ENCODE measurements at regions not wholly inside any gene's neighbourhood (a gene's known extent, or its start where the extent isn't known, plus 50 kb on each side); places are given as distances from the start of the nearest gene placed in this dataset.
"Not testable (repeated sequence)": the region's sequence is repeated elsewhere in the genome, so short reads cannot be mapped to it uniquely, and the experiment has no call there.

DNA sequence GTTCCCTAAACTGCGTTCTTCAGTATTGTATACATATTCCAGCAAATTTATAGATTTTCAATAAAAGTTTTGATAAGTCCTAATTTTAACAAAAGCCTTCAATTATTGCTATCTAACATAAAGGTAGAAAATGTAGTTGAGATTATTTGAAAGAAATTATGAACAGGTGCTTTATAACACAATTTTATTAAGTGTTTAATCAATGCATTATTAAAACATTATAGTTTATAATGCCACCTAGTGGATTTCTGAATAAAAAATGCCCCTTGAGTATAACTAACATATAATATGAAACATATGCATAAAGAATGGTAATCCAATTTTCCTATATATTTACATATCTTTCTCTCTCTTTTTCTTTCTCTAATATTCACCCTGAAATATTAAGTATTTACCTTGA is 515.3 kb downstream of the SLC6A15 start:
- DNase-seq (ENCODE audit: low spot score) = no peak

DNA sequence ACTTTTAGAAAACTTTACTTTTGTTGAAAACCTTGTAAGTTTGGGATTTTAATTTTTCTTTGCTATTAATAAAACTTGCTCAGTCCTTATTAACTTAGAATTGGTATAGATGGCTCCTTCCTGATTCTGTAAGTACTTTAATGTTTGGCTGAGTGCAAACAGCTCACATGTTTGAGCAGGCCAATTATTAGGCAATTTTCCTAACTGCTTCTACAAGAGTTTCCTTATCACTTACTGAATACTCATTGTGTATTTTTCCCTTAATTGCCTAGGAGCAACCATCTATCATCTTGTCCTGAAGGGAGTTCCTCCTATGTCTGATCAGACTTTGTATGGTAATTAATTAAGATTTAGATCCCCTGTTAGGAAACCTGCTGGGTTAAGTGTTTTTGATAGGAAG is 521.4 kb downstream of the SLC6A15 start:
- DNase-seq (ENCODE audit: low spot score) = not testable (repeated sequence)

DNA sequence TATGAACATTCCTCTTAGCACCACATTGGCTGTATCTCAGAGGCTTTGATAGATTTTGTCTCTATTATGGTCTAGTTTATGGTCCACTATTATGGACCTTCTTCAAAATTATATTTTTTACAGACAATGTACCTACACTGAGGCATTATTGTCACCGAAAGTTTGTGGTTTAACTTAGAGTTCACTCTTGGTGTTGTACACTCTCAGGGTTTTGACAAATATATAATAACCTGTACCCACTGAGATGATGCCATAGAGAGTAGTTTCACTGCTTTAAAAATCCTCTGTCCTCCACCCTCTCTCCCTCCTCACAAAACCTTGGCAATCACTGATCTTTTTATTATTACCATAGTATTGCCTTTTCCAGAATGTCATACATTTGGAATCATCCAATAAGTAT is 528.2 kb downstream of the SLC6A15 start:
- no peak for DNase-seq (ENCODE audit: low spot score)

DNA sequence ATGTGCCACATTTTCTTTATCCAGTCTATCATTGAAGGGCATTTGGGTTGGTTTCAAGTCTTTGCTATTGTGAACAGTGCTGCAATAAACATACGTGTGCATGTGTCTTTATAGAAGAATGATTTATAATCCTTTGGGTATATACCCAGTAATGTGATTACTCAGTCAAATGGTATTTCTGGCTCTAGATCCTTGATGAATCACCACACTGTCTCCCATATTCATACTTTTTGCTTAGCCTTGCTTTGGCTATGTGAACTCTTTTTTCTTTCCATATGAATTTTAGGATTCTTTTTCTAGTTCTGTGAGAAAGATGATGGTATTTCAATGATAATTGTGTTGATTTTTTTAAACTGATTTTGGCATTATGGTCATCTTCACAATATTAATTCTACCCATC is 530.1 kb downstream of the SLC6A15 start:
- not testable (repeated sequence) for DNase-seq (ENCODE audit: low spot score)

DNA sequence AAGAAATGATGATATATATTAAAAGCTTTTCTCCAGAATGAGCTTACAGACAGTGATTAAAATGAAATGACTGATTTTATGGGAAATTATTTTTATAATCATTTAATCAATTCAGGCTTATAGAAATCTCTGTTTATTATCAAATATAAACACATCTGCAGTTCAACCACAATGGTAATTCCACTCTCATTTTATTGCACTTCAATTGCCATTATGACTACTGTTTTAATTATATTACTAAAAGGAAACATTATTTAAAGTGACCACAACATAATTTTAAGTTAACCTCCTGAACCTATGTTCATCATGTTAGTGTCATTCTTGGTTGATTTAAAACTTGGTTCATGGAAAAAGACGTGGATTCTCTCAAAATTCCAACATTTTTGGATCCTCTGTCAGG is 536.3 kb downstream of the SLC6A15 start:
- no peak for DNase-seq (ENCODE audit: low spot score)

DNA sequence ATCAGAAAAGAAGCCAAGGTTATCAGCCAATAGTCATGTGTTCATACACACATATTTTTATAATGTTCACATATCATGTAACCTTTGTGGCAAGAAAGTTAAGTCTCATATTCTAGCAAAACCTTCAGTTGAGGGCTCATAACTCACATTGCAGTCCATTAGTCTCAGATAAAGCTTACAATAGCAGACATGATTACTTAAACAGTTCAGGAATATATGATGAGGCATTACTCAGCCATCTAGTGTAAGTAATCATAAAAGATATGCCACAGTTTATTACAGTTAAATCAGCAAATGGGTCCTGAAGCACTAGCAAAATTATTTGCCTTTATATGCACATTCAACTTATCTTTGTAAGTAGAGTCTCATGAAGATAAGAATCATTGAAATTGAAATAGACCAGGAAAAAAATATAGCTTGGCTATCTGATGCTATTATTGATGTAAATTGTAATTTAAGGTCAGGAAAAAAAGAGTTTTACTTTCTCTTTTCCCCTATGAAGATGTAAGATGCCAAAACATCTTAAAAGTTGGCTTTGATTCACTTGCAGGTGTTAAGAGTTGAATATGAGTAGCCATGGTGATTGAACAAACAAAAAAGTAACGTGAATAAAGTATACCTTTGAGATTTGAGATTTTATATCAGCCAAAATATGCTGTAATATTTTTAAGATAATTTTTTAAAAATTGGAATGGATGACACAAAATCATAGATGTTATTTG is 537.0 kb downstream of the SLC6A15 start:
- DNase-seq (ENCODE audit: low spot score) = no peak

DNA sequence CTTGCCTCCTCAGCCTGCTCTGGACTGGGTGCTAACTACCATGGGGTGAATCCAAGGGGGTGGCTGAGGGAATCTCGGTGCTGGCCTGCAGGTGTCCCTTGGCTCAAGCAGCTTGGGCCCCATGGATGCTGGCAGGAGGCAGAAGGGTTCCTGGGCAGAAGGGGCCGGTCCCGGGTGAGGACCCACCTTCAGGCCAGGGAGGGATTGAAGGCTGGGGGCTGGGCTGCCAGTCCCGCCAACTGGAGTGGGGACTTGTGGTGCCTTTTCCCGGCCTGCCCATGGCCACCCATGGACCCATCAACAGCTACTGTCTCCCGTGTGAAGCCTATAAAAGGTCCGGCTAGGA is 550.1 kb downstream of the SLC6A15 start:
- DNase-seq (ENCODE audit: low spot score) = no peak

DNA sequence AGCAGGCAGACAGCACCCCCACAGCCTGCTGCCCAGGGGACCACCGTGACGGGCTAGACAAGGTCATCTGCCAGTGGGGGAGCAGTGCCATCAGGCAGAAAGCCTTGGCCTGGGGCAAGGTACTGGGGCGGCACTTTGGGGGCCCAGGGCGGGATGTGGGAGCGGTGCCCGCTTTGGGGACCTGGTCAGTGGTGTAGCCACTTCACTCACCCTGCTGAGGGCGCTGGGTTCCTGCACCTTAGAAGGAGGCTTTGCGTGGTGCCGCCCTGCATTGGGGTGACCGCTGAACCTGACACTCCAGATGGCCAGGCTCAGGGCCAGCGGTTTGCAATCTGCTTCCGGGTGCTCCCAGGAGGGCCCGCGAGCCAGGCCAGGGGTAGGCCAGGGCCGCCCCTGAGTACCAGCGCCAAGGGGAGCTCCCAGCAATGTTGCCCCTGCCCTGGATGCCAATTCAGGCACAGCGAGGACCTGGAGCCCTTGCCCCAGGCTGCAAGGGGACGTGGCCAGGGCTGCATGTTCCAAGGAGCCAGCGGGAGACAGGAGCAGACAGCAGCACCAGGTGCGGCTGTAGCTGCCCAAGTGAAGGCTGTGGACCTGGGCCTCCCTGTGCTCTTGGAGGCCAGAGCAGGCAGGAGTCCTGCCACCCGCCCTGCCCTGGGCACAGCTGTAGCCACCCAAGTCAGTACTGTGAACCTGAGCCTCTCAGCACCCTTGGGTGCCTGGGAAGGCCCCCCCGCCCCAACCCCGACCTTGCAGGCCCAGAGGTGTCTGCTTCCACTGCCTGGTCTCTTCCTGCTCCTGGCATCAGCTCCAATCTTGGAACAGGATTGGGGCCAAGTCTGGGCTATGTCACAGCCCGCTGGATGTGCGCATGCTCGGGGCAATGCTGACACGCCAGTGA is 550.7 kb downstream of the SLC6A15 start:
- no peak for DNase-seq (ENCODE audit: low spot score)

DNA sequence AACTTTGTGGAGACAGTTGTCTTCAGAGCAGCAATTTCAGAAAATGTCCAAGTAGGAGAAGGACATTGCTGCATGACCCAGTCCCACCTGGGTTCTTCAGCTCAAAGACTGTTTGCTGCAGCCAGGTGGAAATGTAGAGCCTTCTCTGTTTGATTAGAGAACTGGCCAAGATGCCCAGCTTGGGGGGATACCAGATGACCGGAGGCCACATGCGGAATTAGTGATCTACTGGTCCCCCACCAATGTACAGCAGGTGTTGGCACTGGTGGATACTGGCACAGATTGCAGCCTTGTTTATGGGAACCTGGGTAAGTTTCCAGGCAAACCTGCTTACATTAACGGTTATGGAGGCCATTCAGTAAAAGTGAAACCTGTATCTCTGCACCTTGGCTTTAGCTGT is 555.3 kb downstream of the SLC6A15 start:
- DNase-seq (ENCODE audit: low spot score) = no peak

DNA sequence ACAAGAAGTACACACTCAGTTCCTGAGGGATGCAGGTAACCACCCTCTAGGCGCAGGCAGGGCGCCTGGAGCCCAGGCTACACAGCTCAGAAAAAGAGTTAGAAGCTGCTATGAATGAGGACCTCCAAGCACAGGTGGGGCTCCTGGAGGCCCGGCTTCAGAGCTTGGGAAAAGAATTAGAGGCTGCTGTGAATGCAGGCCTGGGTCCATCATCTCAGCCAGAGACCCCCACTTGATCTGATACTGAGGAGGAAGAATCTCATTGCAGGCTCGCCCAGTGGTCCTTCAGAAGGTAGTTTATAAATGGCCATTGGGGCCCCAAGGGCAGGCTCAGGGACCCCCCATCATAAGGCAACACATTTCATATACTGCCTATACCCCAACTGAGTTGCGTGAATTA is 556.4 kb downstream of the SLC6A15 start:
- no peak for DNase-seq (ENCODE audit: low spot score)

DNA sequence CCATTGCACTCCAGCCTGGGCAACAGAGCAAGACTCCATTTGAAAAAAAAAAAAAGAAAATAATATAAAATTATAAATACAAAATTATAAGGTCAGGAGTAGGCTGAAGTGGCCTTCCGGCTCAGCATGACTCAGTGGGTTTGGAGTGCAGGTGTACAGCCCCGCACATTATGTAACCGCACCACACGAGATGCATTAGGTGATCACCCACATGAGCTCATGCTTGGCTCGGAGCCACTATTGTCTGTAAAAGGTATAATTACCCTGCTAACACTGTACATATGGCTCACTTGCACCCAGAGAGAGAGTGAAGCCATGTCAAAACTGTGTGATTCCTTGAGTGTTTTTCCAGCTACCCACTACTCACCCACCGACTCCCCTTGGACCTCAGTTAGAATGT is 557.0 kb downstream of the SLC6A15 start:
- no peak for DNase-seq (ENCODE audit: low spot score)

DNA sequence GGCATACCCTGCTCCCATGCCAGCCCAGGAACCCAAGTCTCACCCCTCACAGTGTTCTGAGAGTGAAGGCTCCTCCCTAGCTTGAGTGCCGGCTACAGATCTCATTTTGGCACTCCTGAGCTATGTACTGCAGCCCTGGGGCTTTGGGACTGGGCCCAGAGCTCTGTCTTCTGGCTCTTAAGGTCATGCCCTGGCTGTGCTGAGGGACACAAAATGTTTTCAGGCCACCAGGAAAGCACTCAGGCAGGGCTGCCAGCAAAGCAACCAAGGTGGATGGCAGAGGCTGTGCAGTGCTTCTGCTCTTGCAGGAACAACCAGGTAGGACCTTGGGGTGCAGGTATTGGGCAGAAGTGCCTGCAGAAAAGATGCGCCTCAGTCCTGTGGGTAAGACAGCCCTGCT is 564.0 kb downstream of the SLC6A15 start:
- no peak for DNase-seq (ENCODE audit: low spot score)

DNA sequence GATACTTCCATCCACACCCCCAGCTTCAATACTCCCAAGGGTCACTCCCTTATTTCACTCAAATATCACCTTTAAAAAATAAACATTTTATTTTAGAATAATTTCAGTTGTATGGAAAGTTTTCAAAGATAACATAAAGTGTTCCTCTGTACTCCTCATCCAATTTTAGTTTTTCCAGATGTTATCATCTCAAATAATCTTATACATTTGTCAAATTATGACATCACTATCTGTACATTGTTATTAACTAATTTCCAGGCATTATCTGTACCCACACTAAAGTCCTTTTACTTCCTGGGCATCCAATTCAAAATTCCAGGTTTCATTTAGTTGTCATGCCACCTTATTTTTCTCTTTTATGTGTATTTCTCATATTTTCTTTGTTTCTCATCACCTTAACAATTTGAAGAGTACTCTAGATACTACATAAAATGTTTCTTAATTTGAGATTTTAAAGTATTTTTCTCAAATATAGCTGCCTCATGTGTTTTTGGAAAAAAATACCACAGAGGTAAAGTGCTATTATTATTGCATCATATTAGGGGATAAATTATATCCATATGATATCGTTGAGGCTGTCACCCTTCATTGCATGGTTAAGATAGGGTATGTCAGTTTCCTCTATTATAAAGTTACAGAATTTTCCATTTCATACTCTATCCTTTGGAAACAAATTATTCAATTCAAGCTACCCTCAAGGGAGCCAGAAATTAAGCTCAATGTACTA is 571.0 kb downstream of the SLC6A15 start:
- no peak for DNase-seq (ENCODE audit: low spot score)

DNA sequence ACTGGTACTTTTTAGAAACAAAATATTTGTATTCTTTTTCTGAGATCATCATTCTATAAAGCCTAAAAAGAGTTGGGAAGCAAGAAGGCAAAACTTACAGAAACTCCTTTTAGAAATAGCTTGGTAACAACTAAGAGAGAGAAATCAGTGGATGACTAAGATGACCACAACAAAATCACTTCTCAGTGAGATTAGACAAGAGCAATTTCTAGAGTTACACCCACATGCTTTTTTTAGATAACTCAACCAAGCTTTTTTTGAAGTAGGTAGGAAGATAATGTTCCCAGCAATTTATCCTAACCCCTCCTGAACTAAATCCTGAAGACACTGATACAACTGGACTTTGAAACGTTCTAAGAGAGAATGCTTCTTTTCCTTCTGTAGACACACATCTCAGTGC is 576.4 kb downstream of the SLC6A15 start:
- DNase-seq (ENCODE audit: low spot score) = no peak

DNA sequence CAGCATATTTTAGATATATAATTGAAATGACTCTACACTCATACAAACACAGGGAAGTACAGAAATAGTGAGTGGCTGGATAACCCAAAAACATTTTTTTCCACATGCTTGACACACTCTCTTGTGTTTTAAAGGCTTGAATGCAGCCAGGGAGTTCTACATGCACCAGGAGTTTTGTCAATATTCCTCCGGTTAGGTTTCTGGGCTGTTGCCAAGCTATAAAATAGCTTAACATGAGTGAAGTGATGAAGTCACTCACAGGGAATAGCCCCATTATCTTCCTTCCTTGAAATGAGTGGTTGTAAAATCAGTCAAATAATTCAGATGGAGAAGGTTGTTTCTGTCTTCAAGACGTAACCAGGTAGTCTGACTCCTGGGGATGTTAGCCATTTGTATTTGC is 582.7 kb downstream of the SLC6A15 start:
- DNase-seq (ENCODE audit: low spot score) = no peak

DNA sequence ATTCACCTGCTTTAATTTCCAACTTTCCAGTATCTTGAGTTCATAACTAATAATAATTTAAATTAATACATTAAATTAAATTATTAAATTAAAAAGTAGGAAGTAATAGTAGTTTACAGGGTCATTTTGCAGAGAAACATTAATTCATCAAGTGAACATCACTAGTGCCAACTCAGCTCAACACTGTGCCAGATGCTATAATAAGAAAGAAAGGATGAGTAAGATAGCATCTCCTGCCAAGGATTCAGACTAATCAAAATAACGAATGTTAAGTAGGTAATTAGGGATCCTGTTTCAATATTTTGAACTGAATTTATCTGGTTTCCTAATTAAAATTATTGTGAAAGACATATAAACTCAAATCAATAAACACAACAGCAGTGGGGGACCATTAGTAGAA is 596.7 kb downstream of the SLC6A15 start:
- DNase-seq (ENCODE audit: low spot score) = no peak

DNA sequence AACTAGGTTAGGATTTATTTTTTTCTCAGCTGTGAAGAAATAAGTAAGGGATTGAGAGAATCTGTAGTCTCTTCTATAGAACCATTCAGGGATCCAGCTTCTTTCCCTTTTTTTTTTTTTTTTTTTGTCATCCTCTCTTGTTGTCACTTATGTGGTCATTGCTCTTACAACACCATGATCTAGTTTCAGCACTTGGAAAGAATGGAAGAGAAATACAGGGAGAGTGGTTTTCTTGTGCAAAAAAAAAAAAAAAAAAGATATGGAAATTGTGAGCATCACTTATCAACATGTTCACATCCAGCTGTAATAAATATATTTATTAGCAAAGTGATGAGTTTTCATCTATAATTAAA is 599.3 kb downstream of the SLC6A15 start:
- DNase-seq (ENCODE audit: low spot score) = peak; percentile 58

DNA sequence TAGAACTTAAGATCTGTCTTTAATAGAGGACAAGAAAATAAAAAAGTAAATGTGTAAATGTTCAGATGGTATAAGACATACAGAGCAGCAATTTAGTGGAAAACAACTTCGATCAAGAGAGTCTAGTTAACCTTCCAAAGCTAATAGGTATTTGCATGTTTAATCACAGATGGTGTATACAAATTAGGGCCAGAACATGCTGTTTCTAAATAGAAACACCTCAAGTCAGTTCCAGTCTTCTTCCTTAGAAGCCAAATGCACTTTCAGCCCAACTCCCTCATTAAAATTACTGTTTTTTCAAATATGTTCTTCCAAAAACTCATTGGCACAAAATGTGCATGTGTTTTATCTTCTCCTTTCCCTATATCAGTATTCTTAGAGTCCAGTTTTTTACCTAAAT is 604.4 kb downstream of the SLC6A15 start:
- DNase-seq (ENCODE audit: low spot score) = no peak

DNA sequence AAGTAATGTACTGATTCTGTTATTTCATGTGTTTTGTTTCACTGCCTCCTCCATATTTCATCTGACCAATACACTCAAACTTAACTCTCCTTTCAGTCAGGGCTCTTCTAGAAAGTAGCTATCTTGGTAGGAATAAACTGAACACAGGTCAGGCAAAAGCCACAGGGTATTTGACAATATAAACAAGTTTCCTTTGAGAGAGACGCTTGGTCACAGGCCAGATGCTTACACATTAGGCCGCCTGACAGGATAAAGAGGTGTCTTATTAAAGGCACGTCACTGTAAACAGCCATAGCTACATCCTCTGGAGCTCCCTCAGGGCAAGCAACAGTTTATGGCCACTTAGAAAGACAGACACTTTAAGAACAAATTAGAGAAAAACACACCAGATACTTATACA is 607.5 kb downstream of the SLC6A15 start:
- DNase-seq (ENCODE audit: low spot score) = peak; percentile 87

DNA sequence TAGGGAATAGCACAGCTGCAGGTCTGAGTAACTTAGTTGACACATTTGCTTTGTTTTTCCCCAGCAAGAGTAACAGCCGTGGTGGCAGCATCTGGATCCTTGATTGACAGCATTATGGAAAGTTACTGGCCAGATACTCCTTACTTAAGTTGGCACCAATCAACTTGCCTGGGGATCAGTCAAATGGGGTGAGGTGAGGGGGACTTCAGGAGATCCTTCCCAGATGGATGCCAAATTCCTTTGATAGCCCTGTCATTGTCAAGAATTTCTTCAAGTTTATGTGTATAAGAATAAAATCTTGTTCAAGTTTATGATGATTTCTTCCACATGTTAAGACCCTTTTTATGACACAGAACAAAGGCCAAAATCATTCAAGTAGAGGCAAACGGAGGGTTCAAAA is 618.4 kb downstream of the SLC6A15 start:
- no peak for DNase-seq (ENCODE audit: low spot score)

DNA sequence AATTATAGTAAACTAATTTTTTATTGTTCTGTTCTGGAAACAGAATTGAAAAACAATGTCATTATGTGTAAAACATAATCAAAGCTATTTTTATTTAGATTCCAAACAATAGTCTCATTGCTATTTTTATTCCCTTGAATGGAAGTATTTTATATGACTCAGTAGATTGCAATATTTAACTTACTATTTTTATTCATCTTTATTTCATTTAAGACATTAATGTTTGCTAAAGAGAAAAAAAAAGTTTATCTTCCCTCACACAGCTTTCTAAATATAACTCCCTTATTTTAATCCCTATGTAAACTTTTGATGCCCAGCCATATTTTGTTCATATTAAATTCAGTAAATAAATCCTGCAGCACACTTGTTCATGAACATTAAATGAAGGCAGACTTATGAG is 622.4 kb downstream of the SLC6A15 start:
- no peak for DNase-seq (ENCODE audit: low spot score)

DNA sequence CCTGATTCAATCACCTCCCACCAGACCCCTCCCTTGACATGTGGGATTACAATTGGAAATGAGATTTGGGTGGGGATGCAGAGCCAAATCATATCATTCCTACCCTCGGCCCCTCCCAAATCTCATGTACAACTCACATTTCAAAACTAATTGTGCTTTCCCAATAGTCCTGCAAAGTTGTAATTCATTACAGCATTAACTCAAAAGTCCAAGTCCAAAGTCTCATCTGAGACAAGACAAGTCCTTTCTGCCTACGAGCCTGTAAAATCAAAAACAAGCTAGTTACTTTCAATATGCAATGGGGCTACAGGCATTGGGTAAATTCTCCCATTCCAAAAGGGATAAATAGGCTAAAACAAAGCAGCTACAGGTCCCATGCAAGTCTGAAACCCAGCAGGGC is 634.6 kb downstream of the SLC6A15 start:
- no peak for DNase-seq (ENCODE audit: low spot score)

DNA sequence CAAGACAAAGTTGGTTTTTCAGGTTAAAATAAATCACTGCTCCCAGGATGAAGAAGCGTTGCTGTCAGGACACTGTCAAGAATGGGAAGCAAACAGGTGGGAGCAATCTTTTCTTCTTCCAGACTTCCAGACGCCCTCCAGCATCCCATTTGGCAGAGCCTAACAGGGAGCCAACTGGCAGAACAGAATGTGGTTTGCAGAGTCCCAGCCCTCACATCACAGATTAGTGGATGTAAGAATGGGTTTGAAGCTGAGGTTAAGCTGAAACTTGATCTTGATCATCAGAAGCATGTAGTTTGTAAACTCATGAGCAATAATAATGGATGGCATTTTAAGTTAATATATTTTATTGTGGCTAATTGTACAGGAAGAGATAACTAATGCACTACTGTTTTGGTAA is 636.4 kb downstream of the SLC6A15 start:
- DNase-seq (ENCODE audit: low spot score) = peak; percentile 11

All from H4 (cell line).